Left lung (tissue), 4 donors: ENCODE measurements at regions not wholly inside any gene's neighbourhood (a gene's known extent, or its start where the extent isn't known, plus 50 kb on each side); places are given as distances from the start of the nearest gene placed in this dataset.
A peak's percentile ranks its signal among the peaks of the same experiment; 100 is the strongest.

Experiments
- ATAC-seq: fragments of 200-7000 bp; cut with Tn5 transposase; one replicate; pipeline ENCODE4 v1.9.1; 2020; ENCODE audit warnings: moderate library complexity
- DNase-seq, 4 donors: peaks; one replicate each; pipeline ENCODE4 v3.0.0-alpha.2; 2013 to 2020
- H3K27ac ChIP-seq, 2 donors: fragments of 200-600 bp; sonication (generic) in 1 of 2; one replicate each; pipeline versions ENCODE4 v1.5.0 to v1.8.0; 2020 to 2021
- H3K27me3 ChIP-seq, 2 donors: fragments of 200-600 bp; sonication (generic) in 1 of 2; one replicate each; pipeline versions ENCODE4 v1.5.0 to v1.8.0; 2020 to 2021
- H3K36me3 ChIP-seq, 2 donors: fragments of 200-600 bp; sonication (generic) in 1 of 2; one replicate each; pipeline versions ENCODE4 v1.5.0 to v1.8.0; 2020 to 2021
- H3K4me1 ChIP-seq, 2 donors: fragments of 200-600 bp; one replicate each; pipeline ENCODE4 v1.8.0; 2021
- H3K4me3 ChIP-seq, 2 donors: fragments of 200-600 bp; sonication (generic) in 1 of 2; one replicate each; pipeline versions ENCODE4 v1.5.0 to v1.8.0; 2020 to 2021; ENCODE audit warnings: mild to moderate bottlenecking in 1 of 2
- H3K9me3 ChIP-seq, 2 donors: fragments of 200-600 bp; sonication (generic) in 1 of 2; one replicate each; pipeline versions ENCODE4 v1.5.0 to v1.8.0; 2020 to 2021
- intact Hi-C, 2 donors: fragments of 100-400 bp; cut with DNase I; formaldehyde crosslinking; loops; one replicate each; pipeline versions ENCODE4 v1.11.2 to v1.14.2; 2022
- TF ChIP-seq, protein P1 (sequence below), 2 donors: fragments of 200-600 bp; sonication (generic) in 1 of 2; IDR thresholded peaks; one replicate each; pipeline versions ENCODE4 v1.5.0 to v1.8.0; 2021; ENCODE audit warnings: antibody characterized with exemption in 2 of 2
- donor health status: DM: no; HTN: yes; CAD: no.
- donor health status: DM: no; HTN: no; CAD: no.

DNA sequence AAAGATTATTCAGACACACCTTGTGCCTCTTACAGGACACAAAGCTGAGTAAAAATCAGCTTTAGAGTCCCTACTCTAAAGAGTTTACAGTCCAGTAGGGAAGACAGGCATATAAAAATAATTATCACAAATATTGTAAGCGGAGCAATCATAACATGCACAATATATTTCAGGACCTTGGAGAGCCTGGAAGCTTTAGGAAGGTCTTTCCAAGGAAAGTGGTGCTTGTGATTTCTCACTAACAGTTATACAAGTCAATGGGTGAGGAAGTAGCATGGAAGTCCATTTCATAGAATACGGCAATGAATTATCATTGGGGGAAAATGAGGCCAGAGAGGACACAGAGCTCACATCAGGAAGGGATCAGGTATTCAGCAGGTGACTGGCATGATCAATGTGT lies 268.3 kb downstream of the C12orf50 start:
- Histone ChIP-seq H3K36me3 (no peaks in the 10 kb centered on the region), H3K27ac (no peak overlapping the region), H3K4me3 (no peak overlapping the region), H3K9me3 (no peaks in the 10 kb centered on the region), H3K4me1 (no peaks in the 10 kb centered on the region), H3K27me3 (no peaks in the 10 kb centered on the region)
- intact Hi-C loops, result no loop called here
- DNase-seq, result no peak
- TF ChIP-seq, protein P1, sequence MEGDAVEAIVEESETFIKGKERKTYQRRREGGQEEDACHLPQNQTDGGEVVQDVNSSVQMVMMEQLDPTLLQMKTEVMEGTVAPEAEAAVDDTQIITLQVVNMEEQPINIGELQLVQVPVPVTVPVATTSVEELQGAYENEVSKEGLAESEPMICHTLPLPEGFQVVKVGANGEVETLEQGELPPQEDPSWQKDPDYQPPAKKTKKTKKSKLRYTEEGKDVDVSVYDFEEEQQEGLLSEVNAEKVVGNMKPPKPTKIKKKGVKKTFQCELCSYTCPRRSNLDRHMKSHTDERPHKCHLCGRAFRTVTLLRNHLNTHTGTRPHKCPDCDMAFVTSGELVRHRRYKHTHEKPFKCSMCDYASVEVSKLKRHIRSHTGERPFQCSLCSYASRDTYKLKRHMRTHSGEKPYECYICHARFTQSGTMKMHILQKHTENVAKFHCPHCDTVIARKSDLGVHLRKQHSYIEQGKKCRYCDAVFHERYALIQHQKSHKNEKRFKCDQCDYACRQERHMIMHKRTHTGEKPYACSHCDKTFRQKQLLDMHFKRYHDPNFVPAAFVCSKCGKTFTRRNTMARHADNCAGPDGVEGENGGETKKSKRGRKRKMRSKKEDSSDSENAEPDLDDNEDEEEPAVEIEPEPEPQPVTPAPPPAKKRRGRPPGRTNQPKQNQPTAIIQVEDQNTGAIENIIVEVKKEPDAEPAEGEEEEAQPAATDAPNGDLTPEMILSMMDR (IDR thresholded peaks at IDR 0.05), result no peak
- no peak for ATAC-seq

DNA sequence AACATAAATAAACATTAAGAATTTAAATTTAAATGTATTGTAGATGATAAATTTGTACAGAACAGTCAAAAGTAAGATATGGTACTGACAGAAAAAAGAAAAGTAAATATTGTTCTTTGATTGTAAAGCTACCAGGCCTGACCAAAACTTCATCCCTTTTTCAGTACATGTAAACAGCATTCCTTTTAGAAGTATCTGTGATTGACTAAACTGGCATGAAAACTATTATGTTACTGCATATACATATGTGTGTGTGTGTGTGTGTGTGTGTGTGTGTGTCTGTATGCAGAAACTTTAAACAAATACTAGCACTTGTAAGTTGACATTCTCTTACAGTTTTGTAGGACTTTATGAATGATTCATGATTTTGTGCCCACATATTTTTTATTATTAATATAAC lies 270.9 kb downstream of the C12orf50 start:
- ATAC-seq (no peak), DNase-seq (no peak)
- H3K27ac ChIP-seq, result no peak overlapping the region
- no peak overlapping the region for H3K4me3 ChIP-seq
- intact Hi-C loops, result no loop called here
- TF ChIP-seq, protein P1 (IDR thresholded peaks at IDR 0.05), result no peak
- H3K4me1 ChIP-seq, result no peaks in the 10 kb centered on the region
- H3K9me3 ChIP-seq, result no peaks in the 10 kb centered on the region
- H3K27me3 ChIP-seq, result no peaks in the 10 kb centered on the region
- no peaks in the 10 kb centered on the region for H3K36me3 ChIP-seq

DNA sequence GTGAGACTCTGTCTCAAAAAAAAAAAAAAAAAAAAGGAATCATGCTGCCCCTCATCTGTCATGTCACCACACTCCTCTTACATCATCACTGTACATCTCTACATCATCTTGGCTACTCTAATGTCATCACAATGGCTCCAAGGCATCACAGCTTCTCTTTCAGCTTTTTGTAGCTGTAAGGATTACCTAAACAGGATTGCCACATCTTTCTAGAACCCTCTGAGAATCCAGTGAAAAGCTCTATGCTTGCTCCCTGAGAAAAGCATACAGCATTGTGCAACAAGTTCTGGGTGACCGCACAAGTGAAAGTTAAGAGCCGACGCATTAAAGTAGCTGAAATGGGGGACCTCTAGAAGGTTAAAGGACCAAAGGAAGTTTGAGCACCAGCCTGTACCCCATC lies 272.5 kb downstream of the C12orf50 start:
- H3K36me3 ChIP-seq, result no peaks in the 10 kb centered on the region
- no peaks in the 10 kb centered on the region for H3K9me3 ChIP-seq
- H3K27ac ChIP-seq, result no peak overlapping the region
- no peak for ATAC-seq
- H3K4me1 ChIP-seq, result no peaks in the 10 kb centered on the region
- intact Hi-C loops, result no loop called here
- no peak overlapping the region for H3K4me3 ChIP-seq
- H3K27me3 ChIP-seq, result no peaks in the 10 kb centered on the region
- TF ChIP-seq, protein P1 (IDR thresholded peaks at IDR 0.05), result no peak
- no peak for DNase-seq

DNA sequence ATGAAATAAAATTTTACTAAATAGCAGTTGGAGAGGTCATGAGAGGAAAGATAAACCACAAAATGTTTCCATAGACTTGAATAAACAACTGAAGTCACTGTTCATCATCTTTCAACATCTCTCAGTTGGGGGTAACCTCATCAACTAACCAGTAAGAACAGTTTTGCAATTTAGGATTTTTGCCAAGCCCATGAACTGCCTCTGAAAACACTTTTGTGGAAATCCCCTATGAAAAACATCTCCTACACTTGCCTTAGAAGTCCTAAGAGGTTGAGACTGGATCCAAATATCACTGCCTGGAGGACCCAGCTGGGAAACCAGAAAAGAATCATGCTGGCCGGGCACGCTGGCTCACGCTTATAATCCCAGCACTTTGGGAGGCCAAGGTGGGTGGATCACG lies 273.1 kb downstream of the C12orf50 start:
- no peaks in the 10 kb centered on the region for H3K9me3 ChIP-seq
- no peak overlapping the region for H3K4me3 ChIP-seq
- peak in 3 of 4 donors; percentile 6 to 31 (median 28) for DNase-seq
- TF ChIP-seq, protein P1 (IDR thresholded peaks at IDR 0.05), result no peak
- ATAC-seq, result peak; percentile 47
- intact Hi-C loops, result no loop called here
- no peaks in the 10 kb centered on the region for H3K4me1 ChIP-seq
- H3K36me3 ChIP-seq, result no peaks in the 10 kb centered on the region
- no peak overlapping the region for H3K27ac ChIP-seq
- no peaks in the 10 kb centered on the region for H3K27me3 ChIP-seq

DNA sequence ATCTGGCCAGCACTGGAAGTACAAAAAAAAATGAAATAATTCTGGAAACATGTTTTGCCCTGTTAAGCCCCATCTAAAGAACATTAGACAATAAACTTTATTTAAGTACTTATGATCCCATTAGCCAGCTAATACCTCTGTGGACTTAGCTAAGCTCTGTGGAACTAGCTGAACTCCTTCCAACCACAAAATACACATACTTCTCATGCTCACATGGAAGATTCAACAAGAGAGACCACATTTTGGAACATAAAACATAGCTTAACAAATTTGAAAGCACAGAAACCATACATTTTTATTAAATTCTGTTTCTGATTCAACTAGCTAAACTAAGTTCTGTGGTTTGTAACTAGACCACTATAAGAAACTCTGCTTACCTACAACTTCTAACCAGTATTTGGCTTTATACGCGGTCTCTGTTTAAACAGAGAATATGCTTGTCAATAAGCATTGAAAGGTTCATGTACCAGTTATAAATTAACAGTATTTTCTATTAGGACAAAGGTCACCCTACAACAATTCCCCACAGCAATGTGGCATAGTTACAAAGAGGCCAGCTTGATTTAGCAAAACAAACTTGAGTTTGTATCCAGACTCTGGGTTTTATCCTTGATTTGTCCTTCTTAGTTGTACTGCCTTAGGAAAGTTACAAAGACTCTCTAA lies 300.1 kb downstream of the C12orf50 start:
- no peak overlapping the region for H3K4me3 ChIP-seq
- TF ChIP-seq, protein P1 (IDR thresholded peaks at IDR 0.05), result no peak
- no peaks in the 10 kb centered on the region for H3K9me3 ChIP-seq
- H3K27me3 ChIP-seq, result no peaks in the 10 kb centered on the region
- intact Hi-C loops, result no loop called here
- no peak for ATAC-seq
- no peaks in the 10 kb centered on the region for H3K36me3 ChIP-seq
- DNase-seq, result no peak
- H3K4me1 ChIP-seq, result no peaks in the 10 kb centered on the region
- H3K27ac ChIP-seq, result no peak overlapping the region
